GM19324 (cell line): ENCODE measurements at regions not wholly inside any gene's neighbourhood (a gene's known extent, or its start where the extent isn't known, plus 50 kb on each side); places are given as distances from the start of the nearest gene placed in this dataset.

ENCODE experiments used
- ATAC-seq: cut with Tn5 transposase; IDR thresholded peaks from one replicate; pipeline ENCODE4 v1.9.1; 2021; ENCODE audit warnings: mild to moderate bottlenecking, moderate library complexity; ENCODE audit not compliant: unreplicated experiment, low FRiP score

- no peak for ATAC-seq
These were observed 787.6 kb downstream of the USP25 start for GRCh38 chr21:16517383-16517782.

GRCh38 chr21:16519036-16519435, 789.3 kb downstream of the USP25 start:
- ATAC-seq: no peak

GRCh38 chr21:16519644-16520043, 789.9 kb downstream of the USP25 start:
- no peak for ATAC-seq

GRCh38 chr21:16522548-16522947, 792.8 kb downstream of the USP25 start:
- ATAC-seq: no peak

GRCh38 chr21:16530656-16531055, 800.9 kb downstream of the USP25 start:
- ATAC-seq: no peak

GRCh38 chr21:16532840-16533239, 803.1 kb downstream of the USP25 start:
- ATAC-seq: no peak

- ATAC-seq: no peak
These were observed 804.1 kb downstream of the USP25 start for GRCh38 chr21:16533692-16534407.

GRCh38 chr21:16534408-16535101, 804.8 kb downstream of the USP25 start:
- no peak for ATAC-seq

- ATAC-seq: no peak
These were observed 805.3 kb downstream of the USP25 start for GRCh38 chr21:16535102-16535422.

GRCh38 chr21:16535626-16536025, 805.8 kb downstream of the USP25 start:
- ATAC-seq: no peak

GRCh38 chr21:16536140-16536539, 806.4 kb downstream of the USP25 start:
- no peak for ATAC-seq

- ATAC-seq: no peak
These were observed 807.1 kb downstream of the USP25 start for GRCh38 chr21:16536643-16537434.

- ATAC-seq: no peak
These were observed 807.7 kb downstream of the USP25 start for GRCh38 chr21:16537501-16537900.

GRCh38 chr21:16538405-16538804, 808.6 kb downstream of the USP25 start:
- no peak for ATAC-seq

- ATAC-seq: no peak
These were observed 809.2 kb downstream of the USP25 start for GRCh38 chr21:16538936-16539440.

- no peak for ATAC-seq
These were observed 811.4 kb downstream of the USP25 start for GRCh38 chr21:16540966-16541727.

- ATAC-seq: no peak
These were observed 820.3 kb downstream of the USP25 start for GRCh38 chr21:16550118-16550517.

- ATAC-seq: no peak
These were observed 821.3 kb downstream of the USP25 start for GRCh38 chr21:16550917-16551741.

- ATAC-seq: no peak
These were observed 823.1 kb downstream of the USP25 start for GRCh38 chr21:16552880-16553279.

GRCh38 chr21:16554503-16554902, 824.7 kb downstream of the USP25 start:
- no peak for ATAC-seq
